Stimulated activated CD4-positive, alpha-beta T cell treated with anti-CD3 and anti-CD28 coated beads, Interleukin-4, amount 100 ng/mL, for 24 hours (primary cell): ENCODE measurements at regions not wholly inside any gene's neighbourhood (a gene's known extent, or its start where the extent isn't known, plus 50 kb on each side); places are given as distances from the start of the nearest gene placed in this dataset.

Experiments
- DNase-seq: peaks from one replicate; pipeline ENCODE4 v3.0.0-alpha.2; 2020

- DNase-seq: no peak
These were observed 74.7 kb downstream of the SDC1 start for GRCh38 chr2:20150110-20150706.

GRCh38 chr2:20149703-20150030 is 75.3 kb downstream of the SDC1 start:
- DNase-seq: no peak

- no peak for DNase-seq
These were observed 75.8 kb downstream of the SDC1 start for GRCh38 chr2:20148923-20149702.

GRCh38 chr2:20148426-20148922 is 76.5 kb downstream of the SDC1 start:
- DNase-seq: no peak

- no peak for DNase-seq
These were observed 77.6 kb downstream of the SDC1 start for GRCh38 chr2:20147351-20147750.

GRCh38 chr2:20146401-20146800 is 78.5 kb downstream of the SDC1 start:
- no peak for DNase-seq

GRCh38 chr2:20145497-20146193 is 79.3 kb downstream of the SDC1 start:
- DNase-seq: no peak

GRCh38 chr2:20144861-20145260 is 80.1 kb downstream of the SDC1 start:
- DNase-seq: no peak

- no peak for DNase-seq
These were observed 80.7 kb downstream of the SDC1 start for GRCh38 chr2:20144196-20144595.

GRCh38 chr2:20143263-20143662 is 81.7 kb downstream of the SDC1 start:
- DNase-seq: no peak

- DNase-seq: no peak
These were observed 83.1 kb downstream of the SDC1 start for GRCh38 chr2:20141806-20142205.

- DNase-seq: no peak
These were observed 83.7 kb downstream of the SDC1 start for GRCh38 chr2:20141056-20141762.

- no peak for DNase-seq
These were observed 84.4 kb downstream of the SDC1 start for GRCh38 chr2:20140321-20141055.

- DNase-seq: no peak
These were observed 85.3 kb downstream of the SDC1 start for GRCh38 chr2:20139407-20140172.

GRCh38 chr2:20138696-20139095 is 86.2 kb downstream of the SDC1 start:
- DNase-seq: no peak

GRCh38 chr2:20137884-20138283 is 86.5 kb upstream of the LAPTM4A start:
- no peak for DNase-seq

- DNase-seq: no peak
These were observed 85.7 kb upstream of the LAPTM4A start for GRCh38 chr2:20137131-20137571.

- DNase-seq: no peak
These were observed 84.7 kb upstream of the LAPTM4A start for GRCh38 chr2:20136149-20136548.

- peak; percentile 35 for DNase-seq
These were observed 84.2 kb upstream of the LAPTM4A start for GRCh38 chr2:20135631-20136050.

GRCh38 chr2:20132990-20133535 is 81.6 kb upstream of the LAPTM4A start:
- no peak for DNase-seq
